ENCODE measurements at regions not wholly inside any gene's neighbourhood (a gene's known extent, or its start where the extent isn't known, plus 50 kb on each side); places are given as distances from the start of the nearest gene placed in this dataset.
A peak's percentile ranks its signal among the peaks of the same experiment; 100 is the strongest.

DNA sequence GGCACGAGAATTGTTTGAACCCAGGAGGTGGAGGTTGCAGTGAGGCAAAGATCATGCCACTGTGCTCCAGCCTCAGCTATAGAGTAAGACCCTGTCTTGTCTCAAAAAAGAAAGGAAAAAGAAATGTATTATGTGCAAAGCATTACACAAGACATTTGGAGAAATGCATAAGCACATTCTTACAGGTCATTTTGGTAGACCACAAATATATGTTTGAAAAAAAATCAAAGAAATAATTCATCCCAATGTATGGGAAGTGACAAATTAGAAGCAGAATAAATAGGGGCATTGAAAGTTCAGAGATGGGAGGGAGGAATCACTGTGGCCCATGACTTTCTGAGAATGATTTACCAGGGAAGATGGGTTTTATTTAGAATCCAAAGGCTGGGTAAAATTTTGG is 283.5 kb upstream of the ADAMTS5 start:
- DNase-seq (ENCODE audit: low read depth, low spot score), result no peak
- CTCF ChIA-PET, result no interaction called here
- no peaks in the 10 kb centered on the region for H3K9me3 ChIP-seq (ENCODE audit: control insufficient read depth, insufficient read depth, low read length)
- no peak overlapping the region for H3K4me3 ChIP-seq (ENCODE audit: low read depth, low read length)
- no peaks in the 10 kb centered on the region for H3K27me3 ChIP-seq (ENCODE audit: control insufficient read depth, insufficient read depth, low read length)
- no peak overlapping the region for H3K27ac ChIP-seq (ENCODE audit: low read depth, low read length)
- TF ChIP-seq, protein P1, sequence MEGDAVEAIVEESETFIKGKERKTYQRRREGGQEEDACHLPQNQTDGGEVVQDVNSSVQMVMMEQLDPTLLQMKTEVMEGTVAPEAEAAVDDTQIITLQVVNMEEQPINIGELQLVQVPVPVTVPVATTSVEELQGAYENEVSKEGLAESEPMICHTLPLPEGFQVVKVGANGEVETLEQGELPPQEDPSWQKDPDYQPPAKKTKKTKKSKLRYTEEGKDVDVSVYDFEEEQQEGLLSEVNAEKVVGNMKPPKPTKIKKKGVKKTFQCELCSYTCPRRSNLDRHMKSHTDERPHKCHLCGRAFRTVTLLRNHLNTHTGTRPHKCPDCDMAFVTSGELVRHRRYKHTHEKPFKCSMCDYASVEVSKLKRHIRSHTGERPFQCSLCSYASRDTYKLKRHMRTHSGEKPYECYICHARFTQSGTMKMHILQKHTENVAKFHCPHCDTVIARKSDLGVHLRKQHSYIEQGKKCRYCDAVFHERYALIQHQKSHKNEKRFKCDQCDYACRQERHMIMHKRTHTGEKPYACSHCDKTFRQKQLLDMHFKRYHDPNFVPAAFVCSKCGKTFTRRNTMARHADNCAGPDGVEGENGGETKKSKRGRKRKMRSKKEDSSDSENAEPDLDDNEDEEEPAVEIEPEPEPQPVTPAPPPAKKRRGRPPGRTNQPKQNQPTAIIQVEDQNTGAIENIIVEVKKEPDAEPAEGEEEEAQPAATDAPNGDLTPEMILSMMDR (IDR thresholded peaks at IDR 0.05; ENCODE audit: low read depth, low read length), result no peak
- POLR2A ChIA-PET, result no interaction called here

DNA sequence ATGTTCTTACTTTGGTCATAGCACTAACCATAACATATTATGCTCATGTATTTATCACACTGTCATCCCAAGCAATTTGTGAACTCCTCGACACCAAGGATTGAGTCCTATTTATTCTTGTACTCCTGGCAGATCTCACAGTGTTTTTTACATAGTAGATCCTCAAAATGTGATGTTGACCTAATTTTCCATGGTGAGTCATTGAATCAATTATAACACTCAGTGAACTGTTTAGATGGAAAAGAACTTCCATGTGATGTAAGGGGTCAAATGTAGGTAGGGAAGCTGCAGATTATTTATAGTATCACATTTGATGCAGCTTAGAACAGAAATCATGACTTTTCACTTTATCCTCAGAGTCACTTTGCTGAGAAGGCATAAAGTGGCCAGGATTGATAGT is 281.9 kb upstream of the ADAMTS5 start:
- CTCF ChIA-PET, result no interaction called here
- DNase-seq (ENCODE audit: low read depth, low spot score), result peak; percentile 3
- POLR2A ChIA-PET, result no interaction called here
- Histone ChIP-seq H3K4me3 (ENCODE audit: low read depth, low read length) (no peak overlapping the region), H3K27me3 (ENCODE audit: control insufficient read depth, insufficient read depth, low read length) (no peaks in the 10 kb centered on the region), H3K27ac (ENCODE audit: low read depth, low read length) (no peak overlapping the region), H3K9me3 (ENCODE audit: control insufficient read depth, insufficient read depth, low read length) (no peaks in the 10 kb centered on the region)
- TF ChIP-seq, protein P1 (IDR thresholded peaks at IDR 0.05; ENCODE audit: low read depth, low read length), result no peak

DNA sequence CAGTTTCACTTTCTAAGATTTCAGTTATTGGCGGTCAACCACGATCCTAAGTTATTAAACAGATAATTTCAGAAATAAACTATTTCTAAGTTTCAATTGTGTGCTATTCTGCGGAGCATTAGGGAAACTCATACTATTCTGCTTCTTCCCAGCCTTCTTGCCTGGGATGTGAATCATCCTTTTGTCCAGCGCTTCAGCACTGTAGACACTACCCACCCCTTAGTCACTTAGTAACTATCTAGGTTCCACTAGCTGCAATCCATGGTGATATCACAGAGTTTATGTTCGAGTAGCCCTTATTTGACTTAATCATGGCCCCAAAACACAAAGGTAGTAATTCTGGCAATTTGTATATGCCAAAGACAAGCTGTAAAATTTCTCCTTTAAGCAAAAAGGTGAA is 279.9 kb upstream of the ADAMTS5 start:
- TF ChIP-seq, protein P1 (IDR thresholded peaks at IDR 0.05; ENCODE audit: low read depth, low read length), result no peak
- Histone ChIP-seq H3K27me3 (ENCODE audit: control insufficient read depth, insufficient read depth, low read length) (no peaks in the 10 kb centered on the region), H3K4me3 (ENCODE audit: low read depth, low read length) (no peak overlapping the region), H3K9me3 (ENCODE audit: control insufficient read depth, insufficient read depth, low read length) (no peaks in the 10 kb centered on the region), H3K27ac (ENCODE audit: low read depth, low read length) (no peak overlapping the region)
- ChIA-PET POLR2A (no interaction called here), CTCF (interaction anchor here (0.5 kb wide), 1 partner anchor 36 kb away, joined by 3 read pairs; no protein-coding TSS in a partner anchor)
- peak; percentile 23 for DNase-seq (ENCODE audit: low read depth, low spot score)

DNA sequence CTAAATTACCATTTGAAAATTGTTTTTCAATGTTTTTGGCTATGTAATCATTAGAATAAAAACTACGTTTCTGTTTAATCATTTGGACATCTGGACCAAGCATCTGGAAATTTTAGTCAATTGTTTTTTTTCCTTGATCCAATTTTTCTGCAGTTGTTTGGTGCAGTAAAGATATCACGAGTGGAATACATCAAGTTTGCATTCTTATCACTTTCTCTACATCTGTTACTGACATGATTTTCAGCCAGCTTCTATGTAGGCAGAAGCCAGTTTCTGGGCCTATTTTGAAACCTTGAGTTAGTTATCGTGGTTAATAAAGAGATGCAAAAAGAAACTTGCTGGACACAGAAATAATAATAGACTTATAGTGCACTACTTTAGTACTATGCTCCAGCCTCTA is 277.9 kb upstream of the ADAMTS5 start:
- TF ChIP-seq, protein P1 (IDR thresholded peaks at IDR 0.05; ENCODE audit: low read depth, low read length), result no peak
- ChIA-PET CTCF (interaction anchor here (0.6 kb wide), 1 partner anchor 809 kb away, joined by 3 read pairs; no protein-coding TSS in a partner anchor), POLR2A (no interaction called here)
- Histone ChIP-seq H3K4me3 (ENCODE audit: low read depth, low read length) (no peak overlapping the region), H3K9me3 (ENCODE audit: control insufficient read depth, insufficient read depth, low read length) (no peaks in the 10 kb centered on the region), H3K27me3 (ENCODE audit: control insufficient read depth, insufficient read depth, low read length) (no peaks in the 10 kb centered on the region), H3K27ac (ENCODE audit: low read depth, low read length) (no peak overlapping the region)
- no peak for DNase-seq (ENCODE audit: low read depth, low spot score)

DNA sequence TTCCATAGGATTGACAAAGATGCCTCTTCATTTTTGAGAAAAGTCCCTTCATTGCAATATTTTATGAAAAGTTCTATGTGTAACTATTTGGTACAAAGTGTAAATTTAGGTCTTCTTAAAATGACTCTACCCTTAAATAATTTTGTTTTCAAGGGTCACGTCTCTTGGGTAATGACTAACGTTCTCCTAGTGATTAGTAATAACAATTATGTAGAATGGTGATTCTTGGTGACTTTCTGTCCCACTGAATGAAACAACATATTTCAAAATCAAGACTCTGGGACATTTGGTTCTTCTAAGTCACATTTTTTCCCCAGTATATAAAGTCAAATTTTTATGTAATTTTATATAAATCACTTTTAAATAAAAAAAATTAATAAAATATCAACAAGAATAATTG is 277.5 kb upstream of the ADAMTS5 start:
- ChIA-PET CTCF (interaction anchor here (0.6 kb wide), 1 partner anchor 809 kb away, joined by 3 read pairs; no protein-coding TSS in a partner anchor), POLR2A (no interaction called here)
- Histone ChIP-seq H3K27me3 (ENCODE audit: control insufficient read depth, insufficient read depth, low read length) (no peaks in the 10 kb centered on the region), H3K4me3 (ENCODE audit: low read depth, low read length) (no peak overlapping the region), H3K27ac (ENCODE audit: low read depth, low read length) (no peak overlapping the region), H3K9me3 (ENCODE audit: control insufficient read depth, insufficient read depth, low read length) (no peaks in the 10 kb centered on the region)
- DNase-seq (ENCODE audit: low read depth, low spot score), result no peak
- TF ChIP-seq, protein P1 (IDR thresholded peaks at IDR 0.05; ENCODE audit: low read depth, low read length), result no peak
